HepG2 (cell line): ENCODE measurements at regions not wholly inside any gene's neighbourhood (a gene's known extent, or its start where the extent isn't known, plus 50 kb on each side); places are given as distances from the start of the nearest gene placed in this dataset.

ENCODE experiments used
- ATAC-seq: fragments of 200-7000 bp; cut with Tn5 transposase; 3 replicates; pipeline ENCODE4 v1.9.1; 2020; ENCODE audit warnings: mild to moderate bottlenecking, moderate library complexity
- BruUV-seq: library from RNA; stranded (reverse); fragments of 400-500 nt; replicated peaks from 2 replicates; lab custom pipeline; 2021; lab: Mats Ljungman, UMichigan
- CTCF ChIA-PET: fragments of 300-600 bp; formaldehyde crosslinking; extraction: SDS; loops from one replicate; lab custom pipeline; 2021; ENCODE audit warnings: low total read pairs, inconsistent platforms, low intra/inter-chr PET ratio; lab: Yijun Ruan, JAX
- POLR2A ChIA-PET: fragments of 350-600 bp; sonication (Branson Sonifier 250); formaldehyde crosslinking; loops from one replicate; lab custom pipeline; 2020; ENCODE audit warnings: antibody characterized with exemption, inconsistent platforms; lab: Yijun Ruan, JAX
- DNase-seq: peaks from one replicate; pipeline ENCODE4 v3.0.0-alpha.2; 2015; ENCODE audit warnings: low spot score
- FAIRE-seq: peaks from 3 replicates; lab custom pipeline; 2011; peaks lifted over from hg19 to GRCh38; lab: Jason Lieb, UNC
- H2AFZ ChIP-seq: one replicate; pipeline ENCODE4 v1.6.1; 2011; ENCODE audit warnings: low read length, inconsistent platforms
- H3K27ac ChIP-seq: fragments of 300-600 bp; 3 replicates; pipeline ENCODE4 v1.8.0; 2011; ENCODE audit warnings: mixed run types, mild to moderate bottlenecking, mixed read lengths, low read length, inconsistent platforms; ENCODE audit not compliant: insufficient read depth; ENCODE audit errors: extremely low read length
- H3K27me3 ChIP-seq, 2 experiments: fragments of 200-600 bp in 1 of 2; 2 replicates in 1 of 2; 3 replicates in 1 of 2; pipeline versions ENCODE4 v1.6.0 to v1.8.0; 2011; ENCODE audit warnings: low read length in 2 of 2, mild to moderate bottlenecking in 2 of 2, moderate library complexity in 2 of 2, inconsistent platforms in 1 of 2; ENCODE audit not compliant: insufficient read depth in 2 of 2, control insufficient read depth in 1 of 2
- H3K36me3 ChIP-seq, 2 experiments: fragments of 200-600 bp in 1 of 2; replicated peaks in 1 of 2; 2 replicates in 1 of 2; 3 replicates in 1 of 2; pipeline versions ENCODE4 v1.5.1 to v1.8.0; 2011; ENCODE audit warnings: low read length in 2 of 2, inconsistent platforms in 1 of 2; ENCODE audit not compliant: insufficient read depth in 2 of 2, control insufficient read depth in 1 of 2
- H3K4me1 ChIP-seq: 2 replicates; pipeline ENCODE4 v1.5.1; 2012; ENCODE audit warnings: low read length, inconsistent platforms; ENCODE audit not compliant: insufficient read depth
- H3K4me2 ChIP-seq: 2 replicates; pipeline ENCODE4 v1.6.0; 2011; ENCODE audit warnings: low read depth, low read length, inconsistent platforms
- H3K4me3 ChIP-seq, 3 experiments: fragments of 200-600 bp in 1 of 3; sonication (generic), shearing (Covaris generic) in 1 of 3; replicated peaks in 1 of 3; 2 replicates each; pipeline ENCODE4 v1.5.1; 2011 to 2016; ENCODE audit warnings: low read length in 3 of 3, inconsistent platforms in 2 of 3, low read depth in 2 of 3, mild to moderate bottlenecking in 2 of 3, control low read depth in 1 of 3, mixed read lengths in 1 of 3; ENCODE audit not compliant: insufficient read depth in 1 of 3
- H3K79me2 ChIP-seq: one replicate; pipeline ENCODE4 v1.6.1; 2011; ENCODE audit warnings: low read length, inconsistent platforms; ENCODE audit not compliant: insufficient read depth
- H3K9ac ChIP-seq: 2 replicates; pipeline ENCODE4 v1.6.0; 2011; ENCODE audit warnings: mild to moderate bottlenecking, low read depth, low read length, inconsistent platforms; ENCODE audit not compliant: insufficient read depth
- H3K9me3 ChIP-seq: 2 replicates; pipeline ENCODE4 v1.5.1; 2012; ENCODE audit warnings: mild to moderate bottlenecking, low read length
- H4K20me1 ChIP-seq: 2 replicates; pipeline ENCODE4 v1.6.0; 2011; ENCODE audit warnings: inconsistent platforms, mild to moderate bottlenecking, low read length, moderate library complexity; ENCODE audit not compliant: insufficient read depth
- CBX2 ChIP-seq, 2 experiments: fragments of 200-600 bp in 1 of 2; sonication (generic); formaldehyde crosslinking in 1 of 2; IDR thresholded peaks; 2 replicates each; pipeline versions ENCODE4 v1.7.0 to v1.8.1; 2018 to 2022; ENCODE audit warnings: low read depth in 2 of 2, low read length in 1 of 2, mild to moderate bottlenecking in 1 of 2, missing genetic modification reagents in 1 of 2
- CCAR2 ChIP-seq: fragments of 200-400 bp; formaldehyde crosslinking; optimal IDR thresholded peaks from 2 replicates; pipeline ENCODE3; 2018; ENCODE audit warnings: low read depth, mild to moderate bottlenecking, low read length, moderate library complexity
- DMAP1 ChIP-seq: IDR thresholded peaks from 2 replicates; pipeline ENCODE4 v1.6.1; 2016
- DPF2 ChIP-seq: sonication (generic); formaldehyde crosslinking; IDR thresholded peaks from 2 replicates; pipeline ENCODE4 v1.4.0; 2020; ENCODE audit warnings: mild to moderate bottlenecking, low read depth, missing genetic modification reagents, borderline replicate concordance
- HMGXB3 ChIP-seq: sonication (generic); formaldehyde crosslinking; IDR thresholded peaks from 2 replicates; pipeline ENCODE4 v1.4.0; 2020; ENCODE audit warnings: missing genetic modification reagents, borderline replicate concordance
- RARG ChIP-seq: sonication (generic); formaldehyde crosslinking; IDR thresholded peaks from 2 replicates; pipeline ENCODE4 v1.4.0; 2020; ENCODE audit warnings: low read depth, mild to moderate bottlenecking, missing genetic modification reagents
- ZBTB21 ChIP-seq: sonication (generic); formaldehyde crosslinking; IDR thresholded peaks from 2 replicates; pipeline ENCODE4 v1.4.0; 2020; ENCODE audit warnings: missing genetic modification reagents
- ZNF251 ChIP-seq: sonication (generic); formaldehyde crosslinking; IDR thresholded peaks from 2 replicates; pipeline ENCODE4 v1.9.0; 2021; ENCODE audit warnings: mild to moderate bottlenecking, missing genetic modification reagents
- ZNF484 ChIP-seq: sonication (generic); formaldehyde crosslinking; IDR thresholded peaks from 2 replicates; pipeline ENCODE4 v1.5.1; 2020; ENCODE audit warnings: mild to moderate bottlenecking, low read depth, missing genetic modification reagents, borderline replicate concordance
- ZNF543 ChIP-seq: sonication (generic); formaldehyde crosslinking; IDR thresholded peaks from 2 replicates; pipeline ENCODE4 v1.4.0; 2020; ENCODE audit warnings: mild to moderate bottlenecking, missing genetic modification reagents
- ZNF850 ChIP-seq: sonication (generic); formaldehyde crosslinking; conservative IDR thresholded peaks from 2 replicates; pipeline ENCODE4 v1.9.0; 2021; ENCODE audit warnings: mild to moderate bottlenecking, missing genetic modification reagents
- ZSCAN25 ChIP-seq: sonication (generic); formaldehyde crosslinking; IDR thresholded peaks from 2 replicates; pipeline ENCODE4 v1.8.0; 2022; ENCODE audit warnings: mild to moderate bottlenecking, missing genetic modification reagents
- WGBS: methylation state at CpG from one replicate; pipeline ENCODE4 v1.1.6; 2017; ENCODE audit warnings: low lambda C conversion rate; 5-methylcytosine and 5-hydroxymethylcytosine counted together
- in situ Hi-C: cut with HindIII; loops from 2 replicates; pipeline ENCODE4 v1.10.0; 2017; ENCODE audit warnings: low pct_unique_long_range_greater_than_20kb; ENCODE audit not compliant: extremely low pct_ligation_motif_present
- intact Hi-C: fragments of 100-400 bp; cut with micrococcal nuclease; formaldehyde crosslinking; loops from one replicate; pipeline ENCODE4 v1.10.0; 2022; ENCODE audit not compliant: unreplicated experiment
- TF ChIP-seq, protein P1 (sequence below): sonication (generic); formaldehyde crosslinking; IDR thresholded peaks from 2 replicates; pipeline ENCODE4 v1.5.0; 2020; ENCODE audit warnings: missing genetic modification reagents

- no peak overlapping the region for H3K4me3 ChIP-seq
- no TSS peak for BruUV-seq
- in situ Hi-C loops, result no loop called here
- CTCF ChIA-PET, result no interaction called here
- ATAC-seq, result no peak
- TF ChIP-seq, protein P1, sequence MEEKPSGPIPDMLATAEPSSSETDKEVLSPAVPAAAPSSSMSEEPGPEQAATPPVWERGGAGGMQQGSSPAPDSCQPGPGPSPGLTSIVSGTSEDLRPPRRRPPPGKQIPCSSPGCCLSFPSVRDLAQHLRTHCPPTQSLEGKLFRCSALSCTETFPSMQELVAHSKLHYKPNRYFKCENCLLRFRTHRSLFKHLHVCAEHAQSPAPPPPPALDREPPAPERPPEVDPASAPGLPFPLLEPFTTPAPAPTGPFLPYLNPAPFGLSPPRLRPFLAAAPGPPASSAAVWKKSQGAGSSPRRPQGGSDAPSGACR (CRISPR knock-in tag), result no peak
- TF ChIP-seq ZNF543, result no peak
- no peak for TF ChIP-seq ZBTB21 (CRISPR knock-in tag)
- no peak for TF ChIP-seq CCAR2
- TF ChIP-seq ZNF251 (CRISPR knock-in tag), result no peak
- TF ChIP-seq ZNF484 (CRISPR knock-in tag), result no peak
- TF ChIP-seq, all 625 proteins: peak for 0
- no peaks in the 10 kb centered on the region for H4K20me1 ChIP-seq
- no peak overlapping the region for H2AFZ ChIP-seq
- intact Hi-C loops, result no loop called here
- POLR2A ChIA-PET, result no interaction called here
- 8% methylated on average over 6 of the region's 6 CpGs for WGBS
- no peak overlapping the region for H3K4me2 ChIP-seq
- no peak overlapping the region for H3K27ac ChIP-seq
- H3K27me3 ChIP-seq, result no peaks in the 10 kb centered on the region
- 0 out of 2 replicates have a peak, but pooled peaks cover under 1% of the 10 kb centered on the region for H3K4me1 ChIP-seq
- DNase-seq (no peak), FAIRE-seq (no peak)
- no peaks in the 10 kb centered on the region for H3K9me3 ChIP-seq
- H3K36me3 ChIP-seq, result no peaks in the 10 kb centered on the region
- no peak overlapping the region for H3K9ac ChIP-seq
- no peaks in the 10 kb centered on the region for H3K79me2 ChIP-seq
These were observed 112.5 kb downstream of the ZC3H11B start for GRCh38 chr1:219500327-219500897.

DNA sequence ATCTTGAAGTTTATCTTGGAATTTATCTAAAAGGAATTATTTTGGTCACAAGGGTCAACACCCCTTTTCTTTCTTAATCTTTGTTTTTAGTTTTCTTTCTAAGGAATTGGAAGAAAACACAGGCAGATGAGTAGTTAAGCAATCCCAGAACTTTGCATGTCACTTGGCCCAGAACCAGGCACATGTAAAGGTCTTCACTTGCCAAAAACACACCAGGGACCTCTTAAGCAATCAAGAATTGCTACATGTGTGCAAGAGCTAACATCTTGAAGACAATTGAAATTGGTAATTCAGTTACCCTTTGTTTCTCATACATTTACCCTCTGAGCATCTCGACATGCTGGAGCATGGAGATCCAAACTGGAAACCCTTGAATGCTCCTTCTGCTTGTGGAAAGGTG lies 114.2 kb downstream of the ZC3H11B start:
- Histone ChIP-seq H3K4me2 (no peak overlapping the region), H3K36me3 (no peaks in the 10 kb centered on the region), H3K79me2 (no peaks in the 10 kb centered on the region), H4K20me1 (no peaks in the 10 kb centered on the region), H3K9me3 (no peaks in the 10 kb centered on the region), H2AFZ (no peak overlapping the region), H3K27ac (no peak overlapping the region), H3K9ac (no peak overlapping the region), H3K4me3 (no peak overlapping the region), H3K4me1 (no peaks in the 10 kb centered on the region), H3K27me3 (no peaks in the 10 kb centered on the region)
- ATAC-seq (no peak), FAIRE-seq (no peak), DNase-seq (no peak)
- TF ChIP-seq DMAP1 (no peak), DPF2 (CRISPR knock-in tag) (no peak), ZNF850 (CRISPR knock-in tag) (no peak), ZSCAN25 (CRISPR knock-in tag) (no peak), HMGXB3 (no peak), CBX2 (IDR thresholded peaks at IDR 0.05; ENCODE audit: low read depth, low read length) (no peak), CBX2 (CRISPR knock-in tag; IDR thresholded peaks at IDR 0.05; ENCODE audit: low read depth) (no peak), RARG (CRISPR knock-in tag) (no peak)
- POLR2A ChIA-PET, result no interaction called here
- in situ Hi-C loops, result no loop called here
- WGBS, result 0% methylated on average over 1 of the region's 1 CpG
- no TSS peak for BruUV-seq
- intact Hi-C loops, result no loop called here
- CTCF ChIA-PET, result no interaction called here
